ENCODE measurements at regions not wholly inside any gene's neighbourhood (a gene's known extent, or its start where the extent isn't known, plus 50 kb on each side); places are given as distances from the start of the nearest gene placed in this dataset.
A peak's percentile ranks its signal among the peaks of the same experiment; 100 is the strongest.

DNA sequence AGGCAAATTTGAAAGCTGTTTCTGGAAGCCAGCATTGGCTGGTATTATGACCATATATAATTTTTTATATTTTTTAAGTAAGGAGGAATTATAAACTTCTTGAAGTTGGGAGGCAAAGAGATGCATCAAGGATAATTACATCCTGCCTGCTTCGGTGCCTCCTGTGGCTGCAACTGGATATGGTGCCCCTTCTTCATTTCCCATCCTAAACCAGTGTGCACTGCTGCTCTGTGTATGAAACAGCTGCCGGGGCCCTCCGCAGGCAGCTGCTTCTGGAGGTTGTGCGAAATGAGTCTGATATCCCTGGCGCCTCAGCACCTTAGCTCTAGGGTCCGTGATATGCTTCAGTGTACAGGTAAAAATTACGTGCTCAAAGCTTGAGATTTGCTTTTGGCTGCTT, 304.2 kb downstream of the ENC1 start:
- DNase-seq: no peak

GRCh38 chr5:74334762-74335384, 305.7 kb downstream of the ENC1 start:
- DNase-seq: no peak

DNA sequence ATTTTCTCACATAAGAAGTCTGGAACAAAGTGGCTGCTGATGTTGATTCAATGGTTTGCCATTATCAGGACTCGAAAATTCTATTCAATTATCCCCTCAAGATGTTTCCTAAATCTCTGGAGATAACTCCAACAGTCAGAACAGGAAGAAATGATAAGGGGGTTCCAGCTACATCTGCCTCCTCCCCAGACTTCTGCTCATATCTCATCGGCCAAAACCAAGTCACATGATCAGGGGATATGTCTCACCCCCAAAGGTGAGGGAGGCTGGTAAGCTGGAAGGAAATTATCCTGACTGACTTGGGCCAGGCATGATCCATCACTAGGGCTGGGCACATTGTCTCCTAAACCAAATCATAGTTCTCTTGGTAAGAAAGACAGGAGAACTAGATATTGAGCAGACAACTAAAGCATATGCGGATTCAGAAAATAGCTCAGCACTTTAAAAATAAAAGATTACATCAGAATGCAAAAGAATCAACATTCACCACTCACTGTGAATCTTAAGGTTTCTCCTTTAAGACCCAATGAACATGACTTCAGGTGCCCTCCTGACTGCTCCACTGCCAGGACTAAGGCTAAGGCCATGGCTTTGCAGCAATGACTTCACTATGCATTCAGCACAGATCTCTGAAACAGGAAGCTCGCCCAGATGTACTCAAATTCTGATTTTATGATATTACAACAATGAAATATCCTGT, 306.3 kb downstream of the ENC1 start:
- DNase-seq: no peak

DNA sequence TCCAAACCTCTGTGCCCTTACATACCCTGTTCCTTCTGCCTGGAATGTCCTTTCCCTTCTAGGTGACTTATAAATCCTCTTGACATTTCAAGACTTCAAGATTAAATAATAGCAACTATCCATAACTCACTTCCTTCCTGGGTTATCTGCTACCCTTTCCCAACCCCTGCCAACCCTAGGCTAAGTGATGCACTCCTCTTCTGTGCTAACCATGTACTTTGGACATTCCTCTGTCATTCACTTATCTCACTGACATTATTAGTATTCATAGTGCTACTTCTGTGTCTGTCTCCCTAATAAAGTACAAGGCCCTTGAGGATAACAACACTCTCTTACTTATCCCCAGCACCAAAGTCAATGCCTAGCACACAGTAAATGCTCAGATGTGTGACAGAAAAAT, 307.1 kb downstream of the ENC1 start:
- DNase-seq: no peak

DNA sequence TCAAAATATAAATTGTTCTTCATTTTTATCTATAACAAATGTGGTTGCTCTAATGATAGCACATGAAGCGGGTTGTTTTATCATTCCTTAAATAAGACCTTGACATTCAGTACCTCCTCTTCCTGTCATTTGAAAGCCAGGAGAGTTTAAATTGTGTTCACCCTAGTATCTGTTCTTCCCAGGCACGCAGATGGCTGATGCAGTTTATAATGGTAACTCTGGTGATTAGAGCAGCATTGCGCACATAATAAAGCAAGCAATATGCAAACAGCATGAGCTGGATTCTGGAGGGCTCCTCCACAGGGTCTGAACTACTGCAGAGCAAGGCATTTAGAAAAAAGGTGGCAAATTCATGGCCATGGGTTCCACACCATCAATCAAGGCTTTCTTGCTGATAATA, 307.8 kb downstream of the ENC1 start:
- no peak for DNase-seq

DNA sequence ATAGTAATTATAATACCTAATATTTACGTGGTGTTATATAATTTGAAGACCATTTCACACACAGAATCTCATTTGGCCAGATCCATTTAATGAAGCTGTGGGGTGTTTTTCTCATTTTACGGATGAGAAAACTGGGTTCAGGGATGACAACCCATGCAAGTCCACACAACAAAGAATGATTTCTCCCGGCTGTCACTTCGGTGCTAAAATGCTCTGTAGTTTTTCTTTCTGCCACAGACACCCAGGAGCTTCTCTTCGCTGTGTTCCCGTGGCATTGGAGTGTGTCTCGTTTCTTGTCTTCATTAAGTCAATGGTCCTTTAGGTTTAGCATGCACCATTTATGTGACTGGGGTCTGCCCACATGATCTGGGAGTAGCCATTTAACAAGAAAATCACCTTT, 308.5 kb downstream of the ENC1 start:
- no peak for DNase-seq

DNA sequence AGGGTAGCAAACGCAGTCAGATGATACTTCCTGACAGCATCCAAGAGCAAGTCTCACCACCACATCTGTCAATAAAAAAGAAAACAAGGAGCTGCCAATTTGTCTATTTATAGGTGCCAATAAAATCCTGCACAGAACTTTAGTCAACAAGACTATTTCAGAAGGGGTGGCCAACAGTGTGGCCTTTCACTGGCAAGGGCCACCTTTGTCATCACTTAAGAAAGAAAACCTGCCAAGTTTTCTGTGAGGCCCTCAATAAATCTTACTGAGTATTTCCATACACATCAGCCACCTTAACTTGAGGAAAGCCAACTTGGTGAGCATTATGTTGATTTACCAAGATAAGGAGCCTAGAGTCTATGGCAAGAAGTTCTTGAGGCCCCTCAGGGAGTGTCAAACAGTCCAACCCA, 312.3 kb downstream of the ENC1 start:
- DNase-seq: no peak

- no peak for DNase-seq
These were observed 313.2 kb downstream of the ENC1 start for GRCh38 chr5:74327339-74327685.

GRCh38 chr5:74326571-74327338, 313.8 kb downstream of the ENC1 start:
- DNase-seq: no peak

DNA sequence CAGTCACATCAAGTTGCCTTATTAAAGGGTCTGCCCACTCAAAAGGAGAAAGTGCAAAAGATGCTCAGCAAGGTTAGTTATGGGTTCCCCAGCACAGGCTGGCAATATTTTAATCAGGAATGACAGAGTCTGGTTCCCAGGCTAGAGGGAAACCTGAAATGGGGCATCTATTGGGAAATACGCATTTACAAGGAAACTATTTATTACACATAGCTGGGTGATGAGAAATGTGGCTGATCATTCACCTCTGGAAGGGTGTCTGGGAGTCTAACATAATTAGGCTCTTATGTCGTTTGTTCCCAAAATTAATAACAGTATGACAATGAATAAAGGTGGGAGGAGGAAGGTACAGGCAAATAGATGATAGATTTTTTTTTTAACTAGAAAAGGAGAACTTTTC, 314.7 kb downstream of the ENC1 start:
- DNase-seq: no peak

DNA sequence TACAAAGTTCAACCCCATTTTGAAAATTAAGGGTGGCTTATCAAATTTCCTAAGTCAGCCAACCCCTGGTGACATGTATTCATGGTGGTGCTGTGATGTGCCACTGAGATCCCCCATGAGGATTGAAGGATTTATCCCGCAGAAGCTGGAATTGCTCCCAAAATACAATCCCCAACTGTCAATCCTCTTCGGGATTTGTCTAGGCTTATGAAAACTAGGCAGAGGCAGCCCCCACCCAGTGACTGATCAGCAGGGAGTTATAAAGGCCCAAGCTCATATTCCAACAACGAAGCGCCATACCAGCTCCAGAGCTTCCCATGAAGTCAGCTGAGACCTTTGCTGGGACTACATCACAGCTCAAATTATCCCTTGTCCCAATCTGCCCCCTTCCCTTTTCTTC, 316.0 kb downstream of the ENC1 start:
- no peak for DNase-seq

DNA sequence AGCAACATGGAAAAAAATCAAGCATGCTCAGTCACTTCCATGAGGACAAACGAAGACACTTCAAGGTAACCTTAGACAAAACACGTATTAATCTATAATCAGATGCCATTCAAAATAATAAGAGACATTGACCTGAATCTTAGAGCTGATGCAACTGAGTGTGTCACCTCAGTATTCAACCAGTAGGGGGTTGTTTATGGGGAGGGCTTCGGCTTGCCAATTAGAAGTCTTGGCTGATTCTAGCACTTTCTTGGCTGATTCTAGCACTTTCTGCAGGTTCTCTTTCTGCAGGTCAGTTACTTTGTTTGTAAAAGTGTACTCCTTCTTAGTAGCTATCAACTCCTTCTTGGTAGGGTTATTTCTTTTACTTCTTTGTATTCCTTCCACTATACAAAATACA, 317.6 kb downstream of the ENC1 start:
- DNase-seq: no peak

- DNase-seq: no peak
These were observed 318.3 kb downstream of the ENC1 start for GRCh38 chr5:74322191-74322590.

- DNase-seq: peak; percentile 50
These were observed 319.2 kb downstream of the ENC1 start for GRCh38 chr5:74321326-74321725.

- no peak for DNase-seq
These were observed 320.0 kb downstream of the ENC1 start for GRCh38 chr5:74320526-74320925.

DNA sequence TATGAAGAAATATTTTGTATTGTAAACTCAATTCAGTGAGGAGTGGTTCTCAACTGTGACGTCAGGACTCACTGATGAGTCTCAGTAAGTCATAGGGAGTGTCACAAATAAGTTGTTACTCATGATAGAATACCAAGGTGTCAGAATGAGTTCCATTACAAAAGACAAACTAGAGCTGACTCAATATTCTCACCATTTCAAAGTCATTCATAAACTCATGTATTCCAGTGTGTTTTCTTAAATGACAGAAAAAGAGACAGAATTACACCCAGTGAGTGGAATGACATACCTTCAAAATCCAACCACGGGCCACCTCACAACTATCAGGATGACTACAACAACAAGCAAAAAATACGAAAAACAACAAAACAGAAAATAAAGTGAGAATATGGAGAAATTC, 321.5 kb downstream of the ENC1 start:
- DNase-seq: peak; percentile 19

DNA sequence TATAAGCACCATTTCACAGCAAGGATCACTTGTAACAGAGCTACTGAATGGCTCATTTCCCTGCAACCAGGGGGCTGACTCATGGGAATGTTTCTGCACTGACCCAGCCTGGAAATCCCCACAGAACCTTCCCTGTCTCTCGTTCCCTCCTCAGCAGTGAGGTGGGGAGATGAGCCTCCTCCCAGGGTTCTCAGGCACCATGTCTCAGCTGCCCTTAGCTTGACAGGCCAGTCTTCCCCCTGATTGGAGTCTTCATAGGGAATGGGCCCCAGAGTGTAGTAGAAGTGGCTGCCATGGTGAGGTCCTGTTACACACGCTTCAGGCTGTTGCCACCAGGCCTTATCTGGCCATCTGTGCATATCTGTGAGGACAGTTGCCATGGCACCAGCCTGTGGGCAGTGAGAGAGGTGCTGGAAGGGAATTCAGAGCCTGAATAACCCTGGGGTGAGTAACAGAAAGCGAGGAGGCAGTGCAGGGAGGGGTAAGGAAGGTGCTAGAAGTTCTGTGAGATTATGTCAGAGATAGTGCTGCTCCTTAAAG, 324.4 kb downstream of the ENC1 start:
- DNase-seq: peak; percentile 90

GRCh38 chr5:74314906-74315305, 325.6 kb downstream of the ENC1 start:
- no peak for DNase-seq

- no peak for DNase-seq
These were observed 326.6 kb downstream of the ENC1 start for GRCh38 chr5:74313896-74314295.

GRCh38 chr5:74312746-74313145, 327.8 kb downstream of the ENC1 start:
- no peak for DNase-seq

- no peak for DNase-seq
These were observed 328.6 kb downstream of the ENC1 start for GRCh38 chr5:74311961-74312360.

GRCh38 chr5:74310997-74311930, 329.3 kb downstream of the ENC1 start:
- no peak for DNase-seq

DNA sequence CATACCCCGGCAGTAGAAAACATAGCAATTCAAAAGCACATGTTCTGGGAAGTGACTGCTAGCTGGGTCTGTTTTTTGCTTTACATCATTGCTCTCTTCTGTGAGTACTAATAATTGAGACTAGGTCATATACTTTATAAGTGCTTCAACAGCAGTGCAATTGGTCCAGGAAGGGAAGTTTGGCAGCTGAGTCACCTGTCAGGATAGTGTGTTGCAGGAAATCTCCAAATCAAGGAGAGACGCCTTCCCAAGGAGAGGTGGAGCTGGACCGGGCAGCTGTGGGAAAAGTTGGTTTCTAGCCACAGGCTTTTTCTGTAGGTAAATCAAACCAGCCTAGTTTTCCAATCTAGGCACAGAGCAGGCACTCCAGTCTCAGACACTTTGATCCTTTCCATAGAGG, 330.1 kb downstream of the ENC1 start:
- no peak for DNase-seq

All from inflammatory macrophage treated with lipopolysaccharide for 4 hours (primary cell).